Epithelial cell of esophagus (primary cell): ENCODE measurements at regions not wholly inside any gene's neighbourhood (a gene's known extent, or its start where the extent isn't known, plus 50 kb on each side); places are given as distances from the start of the nearest gene placed in this dataset.
"Not testable (repeated sequence)": the region's sequence is repeated elsewhere in the genome, so short reads cannot be mapped to it uniquely, and the experiment has no call there.

Experiments
- DNase-seq: peaks from one replicate; pipeline ENCODE4 v3.0.0; 2010; ENCODE audit warnings: low read depth
- H3K4me3 ChIP-seq: 2 replicates; pipeline ENCODE4 v1.5.1; 2011; ENCODE audit warnings: mild to moderate bottlenecking, low read length, control low read depth
- TF ChIP-seq, protein P1 (sequence below): IDR thresholded peaks from 2 replicates; pipeline ENCODE4 v1.5.1; 2011; ENCODE audit warnings: low read depth, mild to moderate bottlenecking, low read length, control low read depth, inconsistent platforms; ENCODE audit not compliant: insufficient read depth; ENCODE audit errors: missing control alignments

DNA sequence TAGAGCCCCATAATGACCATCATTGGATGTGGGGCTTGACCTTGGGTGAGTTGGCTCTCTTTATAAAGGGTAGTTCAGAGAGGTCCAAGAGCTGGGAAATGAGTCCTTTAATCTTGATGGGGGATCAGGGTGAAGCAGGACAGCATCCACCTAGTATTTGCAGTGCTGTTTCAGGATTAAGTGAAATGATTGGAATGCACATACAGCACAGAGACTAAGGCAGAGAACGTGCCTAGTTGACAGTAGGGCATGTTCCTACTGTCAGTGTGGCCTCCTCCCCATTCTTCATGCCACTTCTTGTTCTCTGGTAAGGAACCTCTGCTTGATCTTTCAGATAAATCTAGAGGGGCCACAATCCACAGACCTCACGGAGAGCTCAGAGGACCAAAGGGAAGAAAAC is 78.9 kb downstream of the TRIM43 start:
- TF ChIP-seq, protein P1, sequence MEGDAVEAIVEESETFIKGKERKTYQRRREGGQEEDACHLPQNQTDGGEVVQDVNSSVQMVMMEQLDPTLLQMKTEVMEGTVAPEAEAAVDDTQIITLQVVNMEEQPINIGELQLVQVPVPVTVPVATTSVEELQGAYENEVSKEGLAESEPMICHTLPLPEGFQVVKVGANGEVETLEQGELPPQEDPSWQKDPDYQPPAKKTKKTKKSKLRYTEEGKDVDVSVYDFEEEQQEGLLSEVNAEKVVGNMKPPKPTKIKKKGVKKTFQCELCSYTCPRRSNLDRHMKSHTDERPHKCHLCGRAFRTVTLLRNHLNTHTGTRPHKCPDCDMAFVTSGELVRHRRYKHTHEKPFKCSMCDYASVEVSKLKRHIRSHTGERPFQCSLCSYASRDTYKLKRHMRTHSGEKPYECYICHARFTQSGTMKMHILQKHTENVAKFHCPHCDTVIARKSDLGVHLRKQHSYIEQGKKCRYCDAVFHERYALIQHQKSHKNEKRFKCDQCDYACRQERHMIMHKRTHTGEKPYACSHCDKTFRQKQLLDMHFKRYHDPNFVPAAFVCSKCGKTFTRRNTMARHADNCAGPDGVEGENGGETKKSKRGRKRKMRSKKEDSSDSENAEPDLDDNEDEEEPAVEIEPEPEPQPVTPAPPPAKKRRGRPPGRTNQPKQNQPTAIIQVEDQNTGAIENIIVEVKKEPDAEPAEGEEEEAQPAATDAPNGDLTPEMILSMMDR: no peak
- DNase-seq: no peak
- no peak overlapping the region for H3K4me3 ChIP-seq

DNA sequence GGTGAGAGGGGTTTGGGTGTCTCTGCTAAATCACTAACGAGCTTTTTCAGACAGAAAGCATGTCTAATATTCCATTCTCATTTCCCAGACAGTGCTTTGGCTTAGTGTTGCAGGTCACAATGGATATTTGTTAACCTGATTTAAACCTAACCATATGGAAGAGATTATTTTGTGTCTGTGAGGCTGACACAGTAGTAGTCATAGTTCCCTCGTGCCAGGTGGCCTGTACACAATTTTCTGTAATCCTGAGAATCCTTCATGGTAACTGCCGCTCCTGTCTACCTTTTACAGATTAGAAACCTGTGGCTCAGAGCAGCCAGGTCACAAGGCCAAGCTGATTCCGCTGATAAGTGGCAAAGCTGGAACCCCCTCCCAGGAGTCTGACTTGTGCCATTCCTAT is 79.4 kb downstream of the TRIM43 start:
- H3K4me3 ChIP-seq, DNase-seq: not testable (repeated sequence)

DNA sequence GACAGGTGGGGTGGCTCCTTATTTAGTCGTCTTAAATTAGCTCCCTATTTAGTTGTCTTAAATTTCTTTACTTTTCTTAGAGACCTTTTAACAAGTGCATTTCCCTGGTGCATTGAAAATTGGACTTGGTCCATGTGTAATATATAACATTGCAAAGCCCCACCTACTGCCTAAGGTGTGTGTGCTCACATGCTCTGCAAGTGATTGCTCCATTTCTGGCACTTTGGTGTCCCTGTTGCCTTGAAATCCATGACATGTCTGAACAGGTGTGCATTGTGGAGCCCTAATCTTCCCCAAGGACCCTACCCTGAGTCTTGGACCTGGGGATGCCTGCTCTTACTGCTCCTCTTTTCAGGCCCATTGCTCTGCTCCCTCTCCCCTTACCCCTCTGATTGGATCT is 80.2 kb downstream of the TRIM43 start:
- not testable (repeated sequence) for H3K4me3 ChIP-seq
- DNase-seq: peak; percentile 17

DNA sequence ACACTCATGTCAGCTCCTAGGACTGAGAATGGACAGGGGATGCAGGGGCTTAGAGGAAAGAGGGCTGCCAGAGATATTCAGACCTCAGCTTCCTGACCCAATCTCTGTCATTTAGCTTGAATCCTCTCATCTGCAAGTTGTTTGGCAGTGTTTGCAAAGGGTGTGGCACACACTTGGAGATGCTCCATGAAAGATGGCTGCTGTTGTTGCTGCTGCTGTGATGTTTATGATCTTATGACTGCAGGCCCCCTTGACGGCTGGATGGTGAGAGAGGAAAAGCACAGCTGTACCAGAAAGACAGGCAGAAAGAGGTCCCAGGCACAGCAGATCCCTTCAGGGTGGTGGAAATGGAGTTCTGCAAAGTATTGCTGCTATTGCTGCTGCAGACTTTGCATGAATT is 80.7 kb downstream of the TRIM43 start:
- DNase-seq, H3K4me3 ChIP-seq: not testable (repeated sequence)

DNA sequence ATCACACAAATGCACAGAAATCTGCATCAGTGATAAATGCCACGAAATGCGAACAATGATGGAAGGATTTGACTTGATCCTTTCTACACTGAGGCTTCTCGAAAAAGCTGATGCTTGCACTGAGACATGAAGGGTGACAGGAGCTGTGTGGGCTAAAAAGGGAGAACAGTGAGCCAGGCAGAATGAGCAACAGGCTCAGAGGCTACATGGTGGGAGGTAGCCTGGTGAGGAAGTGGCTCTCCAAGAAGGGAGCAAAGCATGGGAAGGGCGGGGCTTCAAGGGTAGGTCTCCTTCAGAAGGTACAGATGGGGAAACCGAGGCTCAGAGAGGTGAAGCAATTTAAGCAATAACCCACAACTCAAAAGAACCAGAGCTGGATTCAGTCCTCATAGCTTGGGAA is 82.4 kb downstream of the TRIM43 start:
- H3K4me3 ChIP-seq: no peak overlapping the region

DNA sequence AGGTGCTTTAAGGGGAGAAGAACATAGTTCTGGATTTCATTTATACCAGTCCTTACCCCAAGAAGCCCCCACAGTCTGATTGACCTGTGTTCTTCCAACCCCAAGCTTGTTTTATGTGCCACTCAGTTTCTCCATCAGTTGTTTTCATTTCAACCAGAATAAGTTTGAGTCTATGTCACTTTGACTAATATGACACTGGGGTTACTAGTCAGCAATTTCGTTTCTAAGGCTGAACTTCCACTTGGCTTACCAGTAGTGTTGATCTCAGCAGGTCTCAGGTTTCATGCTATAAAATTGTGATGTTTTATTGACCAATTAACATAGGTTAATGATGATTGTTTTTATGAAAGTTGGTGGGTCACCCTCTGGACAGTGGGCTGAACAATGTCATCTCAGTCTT is 84.8 kb downstream of the TRIM43 start:
- DNase-seq, H3K4me3 ChIP-seq: not testable (repeated sequence)

More for the DNA sequence above, 82.4 kb downstream of the TRIM43 start:
- DNase-seq: no peak
- TF ChIP-seq, protein P1: no peak

DNA sequence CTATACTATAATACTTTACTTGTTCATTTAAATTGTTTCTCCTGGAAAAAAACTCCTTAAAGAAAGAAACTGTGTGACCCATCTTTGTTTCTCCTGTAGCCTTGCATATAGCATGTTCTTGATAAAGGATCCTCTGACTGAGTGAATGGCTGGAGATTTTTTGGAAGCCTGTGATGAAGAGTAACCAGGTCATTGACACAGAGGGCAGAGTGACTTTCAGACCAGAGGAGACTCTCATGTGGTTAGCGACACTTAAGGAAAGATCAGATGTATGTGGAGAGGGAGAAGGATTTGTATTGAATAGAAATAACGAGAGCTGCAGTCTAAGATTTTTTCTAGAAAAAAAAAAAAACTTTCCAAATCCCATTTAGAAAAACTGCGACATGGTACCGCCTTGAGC is 85.5 kb downstream of the TRIM43 start:
- H3K4me3 ChIP-seq: no peak overlapping the region
- TF ChIP-seq, protein P1: no peak
- DNase-seq: no peak

DNA sequence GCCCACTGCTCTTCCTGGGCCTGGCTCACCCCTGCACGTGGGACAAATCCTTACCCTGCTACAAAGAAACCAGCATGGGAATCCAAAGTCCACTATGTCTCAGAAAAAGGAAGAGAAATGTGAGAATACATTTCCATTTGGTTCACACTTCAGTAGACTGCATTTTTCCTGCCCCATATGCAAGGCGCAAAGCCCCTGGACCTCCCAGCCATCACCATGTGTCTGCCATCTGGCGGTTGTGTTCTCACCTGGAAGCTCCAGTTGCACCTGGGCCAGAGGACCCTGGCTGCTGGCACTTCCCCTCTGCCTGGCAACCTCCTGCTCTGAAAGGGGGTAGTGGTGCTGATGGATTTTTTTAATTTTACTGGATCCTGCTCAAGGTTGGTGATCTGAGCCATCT is 86.0 kb downstream of the TRIM43 start:
- DNase-seq, H3K4me3 ChIP-seq: not testable (repeated sequence)

DNA sequence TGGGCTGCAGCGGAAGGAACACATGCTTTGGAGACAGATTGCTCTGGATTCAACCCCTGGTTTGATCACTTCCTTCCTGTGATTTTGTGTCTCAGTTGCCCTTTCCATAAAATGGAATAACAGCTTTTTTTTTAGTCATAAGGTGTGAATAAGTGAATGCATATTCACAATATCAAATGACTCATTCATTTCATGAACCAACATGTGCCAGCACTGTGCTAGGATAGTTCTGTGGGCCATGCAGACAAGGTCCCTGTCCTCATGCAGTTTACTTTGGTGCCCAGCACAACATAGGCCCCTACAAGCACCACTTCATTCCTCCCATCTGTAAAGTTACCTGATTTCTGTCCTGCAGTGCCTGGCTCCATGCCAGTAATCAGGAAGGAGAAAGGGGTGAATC is 89.4 kb downstream of the TRIM43 start:
- H3K4me3 ChIP-seq: not testable (repeated sequence)
- DNase-seq: peak; percentile 25

DNA sequence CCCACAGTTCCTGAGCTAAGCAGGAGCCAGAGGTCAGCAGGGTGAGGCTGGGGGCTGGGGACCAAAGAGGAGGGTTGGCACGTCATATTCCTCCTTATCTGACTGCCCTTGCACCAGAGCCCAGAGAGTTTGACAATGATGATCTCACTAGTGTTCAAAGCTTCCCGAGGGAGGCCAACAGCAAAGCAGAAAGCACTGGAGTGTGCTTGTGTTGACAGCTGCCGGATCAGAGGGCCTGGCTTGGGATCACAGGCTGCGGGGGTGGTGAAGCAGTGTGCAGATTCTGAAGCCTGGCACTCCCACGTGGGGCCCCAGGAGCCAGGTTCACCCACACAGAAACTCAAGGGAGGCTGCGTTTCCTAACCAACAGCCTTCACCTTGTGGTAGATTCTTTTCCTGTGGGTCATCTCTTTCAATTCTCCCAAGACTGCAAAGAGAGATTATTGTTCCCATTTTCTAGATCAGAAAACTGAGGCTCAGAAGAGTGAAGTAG is 89.8 kb downstream of the TRIM43 start:
- not testable (repeated sequence) for DNase-seq, H3K4me3 ChIP-seq

DNA sequence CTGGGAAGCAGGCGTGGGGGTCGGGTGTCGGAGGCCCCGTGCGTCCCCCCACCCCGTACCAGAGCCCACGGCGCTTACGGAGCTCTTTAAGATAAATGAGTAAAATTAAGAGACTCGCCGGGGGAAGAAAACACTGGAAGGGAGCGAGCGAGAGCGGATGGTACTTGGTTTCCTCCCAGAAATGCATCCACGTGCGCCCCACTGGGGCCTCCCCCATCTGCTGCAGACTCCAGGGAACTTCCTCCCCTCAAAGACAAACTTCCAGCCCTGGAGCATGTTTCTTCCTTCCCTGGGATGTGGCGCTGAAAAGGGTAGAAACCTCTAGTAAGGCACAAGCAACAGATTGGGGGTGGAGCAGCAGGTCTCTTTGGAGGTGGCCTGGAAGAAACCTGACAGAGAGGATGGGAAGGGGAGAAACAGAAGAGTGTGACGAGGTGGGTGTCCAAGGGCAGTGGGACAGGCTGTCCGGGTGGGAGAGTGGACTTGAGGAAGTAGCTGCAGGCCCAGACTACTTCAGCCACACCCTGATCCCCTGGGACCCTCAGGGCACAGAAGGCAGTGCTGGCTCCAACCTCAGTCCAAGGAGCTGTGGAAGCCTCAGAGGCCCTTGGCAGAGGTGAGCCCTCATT is 91.2 kb downstream of the TRIM43 start:
- peak overlapping the region; percentile 37 for H3K4me3 ChIP-seq
- not testable (repeated sequence) for DNase-seq

DNA sequence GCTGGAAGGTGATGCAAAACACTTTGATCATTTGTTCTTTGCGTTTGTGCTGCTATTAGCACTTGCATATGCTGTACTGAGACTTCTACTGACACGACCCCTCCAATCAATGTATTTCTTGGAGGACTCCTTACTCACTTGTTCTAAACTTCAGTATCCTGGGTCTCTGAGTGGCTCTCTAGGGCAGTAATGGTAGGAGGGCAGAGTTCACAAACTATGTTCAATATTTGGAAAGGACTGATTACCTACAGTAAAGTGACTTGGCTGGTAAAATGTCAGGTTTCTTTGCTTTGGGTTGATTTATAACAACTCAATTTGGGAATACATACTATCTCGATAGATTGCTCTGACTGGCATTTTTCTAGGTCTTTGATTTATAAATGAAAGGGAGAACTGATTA is 93.7 kb downstream of the TRIM43 start:
- H3K4me3 ChIP-seq: no peak overlapping the region
- TF ChIP-seq, protein P1: no peak
- no peak for DNase-seq

DNA sequence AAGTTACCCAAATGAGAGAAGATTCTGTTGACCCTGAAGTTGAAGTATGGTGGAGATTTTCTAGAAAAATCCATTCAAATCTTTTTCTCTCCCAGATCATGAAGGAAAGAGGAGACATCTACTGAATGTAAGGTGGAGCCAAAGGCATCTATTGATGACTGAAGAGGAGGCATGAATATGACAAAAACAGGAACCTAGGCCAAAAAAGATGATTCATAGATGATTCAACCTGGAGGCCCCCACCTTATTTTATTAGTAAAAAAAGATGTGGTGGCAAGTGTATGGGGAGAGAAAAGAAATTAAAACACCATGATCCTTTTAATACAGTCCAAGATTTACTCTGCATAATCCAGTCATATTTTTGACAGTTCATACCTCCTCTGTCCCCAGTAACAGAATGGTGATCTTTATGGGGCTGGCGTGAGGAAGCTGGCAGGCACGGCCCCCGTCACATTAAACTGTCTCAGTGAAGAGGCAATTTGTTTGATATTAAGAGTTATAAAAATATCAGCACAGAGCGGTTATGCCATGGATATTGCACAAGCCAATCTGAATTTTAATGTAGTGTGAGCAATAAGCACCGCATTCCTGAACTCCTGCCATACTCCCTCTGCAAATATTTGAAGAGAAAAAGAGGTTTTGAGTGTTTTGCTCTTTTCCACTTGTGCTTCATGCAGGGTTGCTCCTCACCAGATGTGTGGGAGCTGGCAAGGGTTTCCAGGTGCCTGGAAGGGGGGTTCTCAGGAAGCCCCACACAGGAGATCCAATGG is 94.4 kb downstream of the TRIM43 start:
- not testable (repeated sequence) for H3K4me3 ChIP-seq
- peak; percentile 22 for DNase-seq

DNA sequence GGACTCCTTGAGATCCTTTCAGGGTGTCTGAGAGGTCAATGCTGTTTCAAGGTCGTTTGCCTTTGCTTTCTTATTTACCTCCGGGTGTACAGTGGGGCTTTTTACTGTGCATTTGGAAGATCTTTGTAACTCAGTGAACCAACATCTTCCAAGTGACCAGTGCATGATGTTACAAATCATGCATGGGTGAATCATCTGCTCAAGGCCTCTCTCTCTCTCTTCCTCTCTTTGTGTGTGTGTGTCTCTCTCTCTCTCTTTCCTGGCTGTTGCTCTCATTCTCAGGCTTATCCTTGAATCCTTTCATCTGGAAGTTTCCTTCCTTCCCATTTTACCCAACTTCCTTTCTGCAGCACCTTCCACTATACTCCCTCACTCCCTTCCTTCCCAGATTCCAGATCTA is 96.1 kb downstream of the TRIM43 start:
- H3K4me3 ChIP-seq: not testable (repeated sequence)
- DNase-seq: peak; percentile 38

DNA sequence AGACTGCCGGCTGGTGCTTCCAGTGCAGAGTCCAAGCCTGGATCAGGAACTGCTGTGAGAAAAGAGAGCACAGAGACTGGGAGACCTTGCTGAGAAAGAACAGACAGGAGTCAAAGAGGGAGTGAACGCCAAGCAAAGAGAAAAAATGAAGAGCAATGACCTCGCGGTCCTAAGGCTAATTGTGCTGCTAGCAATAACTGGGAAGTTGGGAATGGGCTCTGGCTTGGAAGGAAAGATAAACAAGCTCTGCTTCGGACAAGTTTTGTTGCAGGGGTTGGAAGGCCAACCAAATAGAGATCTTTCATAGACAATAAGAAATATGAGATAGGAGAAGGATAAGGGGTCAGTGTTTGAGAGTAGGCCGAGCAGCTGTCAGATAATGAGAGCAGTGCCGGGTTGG is 99.4 kb downstream of the TRIM43 start:
- DNase-seq, H3K4me3 ChIP-seq: not testable (repeated sequence)
